Pancreas (tissue), 10 donors: ENCODE measurements at regions not wholly inside any gene's neighbourhood (a gene's known extent, or its start where the extent isn't known, plus 50 kb on each side); places are given as distances from the start of the nearest gene placed in this dataset.

Experiments used
- ATAC-seq, 4 donors: fragments of 200-7000 bp; cut with Tn5 transposase; one replicate each; pipeline versions ENCODE4 v1.8.0 to v1.9.1; 2020; ENCODE audit warnings: mild to moderate bottlenecking in 4 of 4, moderate library complexity in 4 of 4
- DNase-seq, 6 donors: peaks; one replicate each; pipeline ENCODE4 v3.0.0-alpha.2; 2020
- FAIRE-seq: peaks from 2 replicates; lab custom pipeline; 2012; peaks lifted over from hg19 to GRCh38; lab: Jason Lieb, UNC
- H3K27ac ChIP-seq, 4 donors: fragments of 200-600 bp; sonication (generic); 1 replicate in 3 of 4; 2 replicates in 1 of 4; pipeline versions ENCODE4 v1.5.0 to v1.8.0; 2020
- H3K27me3 ChIP-seq, 4 donors: fragments of 200-600 bp; one replicate each; pipeline ENCODE4 v1.8.0; 2021
- H3K36me3 ChIP-seq, 3 donors: fragments of 200-600 bp; sonication (generic) in 1 of 3; one replicate each; pipeline versions ENCODE4 v1.5.0 to v1.8.0; 2020 to 2021
- H3K4me1 ChIP-seq, 3 donors: fragments of 200-600 bp; one replicate each; pipeline ENCODE4 v1.8.0; 2021
- H3K4me3 ChIP-seq, 4 donors: fragments of 200-600 bp; sonication (generic) in 2 of 4; one replicate each; pipeline versions ENCODE4 v1.5.0 to v1.8.0; 2020 to 2021
- H3K9me3 ChIP-seq, 4 donors: fragments of 200-600 bp; one replicate each; pipeline ENCODE4 v1.8.0; 2021
- CTCF ChIP-seq, 4 donors: fragments of 200-600 bp; sonication (generic) in 3 of 4; IDR thresholded peaks; one replicate each; pipeline versions ENCODE4 v1.5.0 to v1.8.0; 2021; ENCODE audit warnings: antibody characterized with exemption in 4 of 4
- WGBS, 2 donors: extraction: QIAGEN DNeasy Blood & Tissue Kit; methylation state at CpG; one replicate each; pipeline ENCODE4 v1.1.7; 2013; 5-methylcytosine and 5-hydroxymethylcytosine counted together
- intact Hi-C, 3 donors: fragments of 100-400 bp; cut with DNase I; formaldehyde crosslinking; loops; one replicate each; pipeline versions ENCODE4 v1.11.1 to v1.14.2; 2022
- donor health status: healthy with polysubstance abuse.
- donor health status: DM: no; HTN: no; CAD: no; lungs with moderate emphysema.
- donor health status: DM: no; HTN: no; CAD: no.
- donor health status: control.
- donor health status: control.
- donor health status: Bipolar disorder and iron deficiency.
- donor health status: DM: yes; HTN: yes; CAD: no.
- donor health status: DM: no; HTN: no; CAD: no.
- donor health status: DM: no; HTN: no; CAD: no.
- donor health status: DM: yes; HTN: yes; CAD: no.

GRCh38 chr12:88935856-88936255, 355.6 kb upstream of the KITLG start:
- H3K4me3 ChIP-seq: no peak overlapping the region
- no peaks in the 10 kb centered on the region for H3K4me1 ChIP-seq
- WGBS, 2 donors: 89% methylated on average over 3 of the region's 3 CpGs
- no peaks in the 10 kb centered on the region for H3K9me3 ChIP-seq
- H3K27me3 ChIP-seq: no peaks in the 10 kb centered on the region
- no peaks in the 10 kb centered on the region for H3K36me3 ChIP-seq
- intact Hi-C loops: no loop called here
- DNase-seq: no peak
- H3K27ac ChIP-seq: no peak overlapping the region
- no peak for FAIRE-seq
- no peak for ATAC-seq
- no peak for TF ChIP-seq CTCF (IDR thresholded peaks at IDR 0.05)

GRCh38 chr12:88934163-88934747, 354.0 kb upstream of the KITLG start:
- H3K27ac ChIP-seq: peak overlapping the region in 2 of 4 donors; percentile 7 to 31
- WGBS, 2 donors: 70% methylated on average over 3 of the region's 3 CpGs
- no peaks in the 10 kb centered on the region for H3K36me3 ChIP-seq

GRCh38 chr12:88932457-88932856, 352.2 kb upstream of the KITLG start:
- Histone ChIP-seq H3K4me3 (no peak overlapping the region), H3K27ac (no peak overlapping the region), H3K36me3 (no peaks in the 10 kb centered on the region), H3K27me3 (no peaks in the 10 kb centered on the region), H3K9me3 (no peaks in the 10 kb centered on the region), H3K4me1 (peaks cover 0 to 5% (median 0%) of the 10 kb centered on the region in 3 donors)
- peak in 2 of 4 donors; percentile 38 to 42 for ATAC-seq
- no peak for DNase-seq
- no peak for TF ChIP-seq CTCF (IDR thresholded peaks at IDR 0.05)
- no peak for FAIRE-seq
- 59 to 60% methylated on average over 2 of the region's 2 CpGs for WGBS, 2 donors
- intact Hi-C loops: no loop called here

More at GRCh38 chr12:88934163-88934747, 354.0 kb upstream of the KITLG start:
- H3K9me3 ChIP-seq: no peaks in the 10 kb centered on the region
- no peak for TF ChIP-seq CTCF (IDR thresholded peaks at IDR 0.05)
- FAIRE-seq (no peak), DNase-seq (no peak), ATAC-seq (peak in 3 of 4 donors; percentile 68 to 84 (median 82))
- H3K4me1 ChIP-seq: peaks cover 0 to 4% (median 0%) of the 10 kb centered on the region in 3 donors
- intact Hi-C loops: no loop called here
- H3K27me3 ChIP-seq: no peaks in the 10 kb centered on the region
- H3K4me3 ChIP-seq: no peak overlapping the region

- no peaks in the 10 kb centered on the region for H3K36me3 ChIP-seq
- H3K9me3 ChIP-seq: no peaks in the 10 kb centered on the region
- H3K4me1 ChIP-seq: peaks cover 0 to 5% (median 3%) of the 10 kb centered on the region in 3 donors
- ATAC-seq (no peak), FAIRE-seq (no peak), DNase-seq (no peak)
- no peak for TF ChIP-seq CTCF (IDR thresholded peaks at IDR 0.05)
- H3K27ac ChIP-seq: no peak overlapping the region
- H3K27me3 ChIP-seq: no peaks in the 10 kb centered on the region
- H3K4me3 ChIP-seq: no peak overlapping the region
- intact Hi-C loops: no loop called here
- 52 to 56% methylated on average over 3 of the region's 3 CpGs for WGBS, 2 donors
These were observed 351.3 kb upstream of the KITLG start for GRCh38 chr12:88931598-88931997.

- TF ChIP-seq CTCF (IDR thresholded peaks at IDR 0.05): no peak
- H3K36me3 ChIP-seq: no peaks in the 10 kb centered on the region
- ATAC-seq (no peak), FAIRE-seq (no peak), DNase-seq (no peak)
- H3K4me3 ChIP-seq: no peak overlapping the region
- H3K27me3 ChIP-seq: no peaks in the 10 kb centered on the region
- intact Hi-C loops: no loop called here
- peaks cover 0 to 11% (median 5%) of the 10 kb centered on the region in 3 donors for H3K4me1 ChIP-seq
- H3K9me3 ChIP-seq: no peaks in the 10 kb centered on the region
- H3K27ac ChIP-seq: peak overlapping the region in 2 of 4 donors; percentile 4 to 23
These were observed 345.2 kb upstream of the KITLG start for GRCh38 chr12:88925454-88925853.
